ENCODE measurements at regions not wholly inside any gene's neighbourhood (a gene's known extent, or its start where the extent isn't known, plus 50 kb on each side); places are given as distances from the start of the nearest gene placed in this dataset.
"Not testable (repeated sequence)": the region's sequence is repeated elsewhere in the genome, so short reads cannot be mapped to it uniquely, and the experiment has no call there.

DNA sequence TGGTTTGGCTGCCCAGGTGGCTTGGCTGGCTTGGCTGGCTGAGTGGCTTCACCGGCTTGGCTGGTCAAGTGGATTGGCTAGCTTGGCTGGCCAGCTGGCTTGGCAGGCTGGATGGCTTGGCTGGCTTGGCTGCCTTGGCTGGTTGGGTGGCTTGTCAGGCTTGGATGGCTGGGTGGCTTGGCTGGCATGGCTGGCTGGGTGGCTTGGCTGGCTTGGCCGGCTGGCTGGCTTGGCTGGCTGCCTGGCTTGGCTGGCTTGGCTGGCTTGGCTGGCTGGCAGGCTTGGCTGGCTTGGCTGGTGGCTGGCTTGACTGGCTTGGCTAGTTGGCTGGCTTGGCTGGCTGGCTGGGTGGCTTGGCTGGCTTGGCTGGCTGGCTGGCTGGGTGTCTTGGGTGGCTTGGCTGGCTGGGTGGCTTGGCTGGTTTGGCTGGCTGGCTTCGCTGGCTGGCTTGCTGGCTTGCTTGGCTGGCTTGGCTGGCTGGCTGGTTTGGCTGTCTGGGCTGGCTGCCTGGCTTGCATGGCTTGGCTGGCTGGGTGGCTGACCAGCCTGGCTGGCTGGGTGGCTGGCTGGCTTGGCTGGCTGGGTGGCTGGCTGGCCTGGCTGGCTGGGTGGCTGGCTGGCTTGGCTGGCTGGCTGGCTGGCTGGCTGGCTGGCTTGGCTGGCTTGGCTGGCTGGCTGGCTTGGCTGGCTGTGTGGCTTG lies 130.4 kb upstream of the FAM72C start:
- H2AFZ ChIP-seq (replicated peaks; ENCODE audit: low read length, poor library complexity); H3K56ac ChIP-seq (ENCODE audit: extremely low read depth, insufficient read depth, low read length); H2BK5ac ChIP-seq (ENCODE audit: low read depth, low read length, poor library complexity, severe bottlenecking); H3K4me1 ChIP-seq (ENCODE audit: control insufficient read depth, insufficient read depth, low read length); dilution Hi-C loops (cut with HindIII; ENCODE audit: low sequenced_read_pairs, unreplicated experiment); intact Hi-C loops (cut with micrococcal nuclease); H4K20me1 ChIP-seq (ENCODE audit: insufficient read depth, low read length); H2AK5ac ChIP-seq (ENCODE audit: low read depth, low read length); ATAC-seq (ENCODE audit: low read depth); H2AK9ac ChIP-seq (replicated peaks; ENCODE audit: low read depth, low read length, poor library complexity); H3K27ac ChIP-seq (ENCODE audit: insufficient read depth, low read length); H4K91ac ChIP-seq (ENCODE audit: insufficient read depth, low read depth, low read length); H3K14ac ChIP-seq (replicated peaks; ENCODE audit: low read depth, low read length); H3K79me1 ChIP-seq (ENCODE audit: low read depth in 1 of 2, low read length in 2 of 2); H2BK20ac ChIP-seq (ENCODE audit: low read depth, low read length); H3K18ac ChIP-seq (ENCODE audit: low read depth, low read length); H3K23ac ChIP-seq (ENCODE audit: low read depth, low read length); H3K36me3 ChIP-seq (ENCODE audit: control insufficient read depth, insufficient read depth, low read length); POLR2A ChIA-PET (ENCODE audit: unreplicated experiment); H4K8ac ChIP-seq (ENCODE audit: low read depth in 2 of 2, low read length in 2 of 2); DNase-seq; H2BK120ac ChIP-seq (ENCODE audit: low read depth, low read length); H3K4ac ChIP-seq (ENCODE audit: low read depth, low read length); H3K4me3 ChIP-seq (ENCODE audit: insufficient read depth, low read depth, low read length); H3K9me1 ChIP-seq (ENCODE audit: insufficient read depth, low read length); in situ Hi-C loops (cut with MboI; ENCODE audit: low sequenced_read_pairs); H2BK15ac ChIP-seq (ENCODE audit: low read depth, low read length); H3K4me2 ChIP-seq (ENCODE audit: low read depth, low read length); H3K9ac ChIP-seq (ENCODE audit: low read depth, low read length); H3K27me3 ChIP-seq (ENCODE audit: control insufficient read depth, insufficient read depth, low read length); H4K5ac ChIP-seq (ENCODE audit: low read depth, low read length); CTCF ChIA-PET; BruUV-seq (replicated peaks): not testable (repeated sequence)
- peaks cover 13% of the 10 kb centered on the region for H3K9me3 ChIP-seq (ENCODE audit: control insufficient read depth, insufficient read depth, low read length)
- WGBS, 2 experiments (ENCODE audit: extremely low coverage in 2 of 2, insufficient read length in 1 of 2): 70% methylated on average over 2 of the region's 3 CpGs; no CpG with 5 or more reads in 1 of the 2 experiments

Data from IMR-90 (cell line).